GM18909 (cell line): ENCODE measurements at regions not wholly inside any gene's neighbourhood (a gene's known extent, or its start where the extent isn't known, plus 50 kb on each side); places are given as distances from the start of the nearest gene placed in this dataset.
"Not testable (repeated sequence)": the region's sequence is repeated elsewhere in the genome, so short reads cannot be mapped to it uniquely, and the experiment has no call there.

Experiments
- ATAC-seq: cut with Tn5 transposase; IDR thresholded peaks from one replicate; pipeline ENCODE4 v1.9.1; 2021; ENCODE audit warnings: mild to moderate bottlenecking; ENCODE audit not compliant: unreplicated experiment, poor library complexity

GRCh38 chrX:52261125-52261462 is 76.4 kb downstream of the MAGED4 start:
- no peak for ATAC-seq

- peak; percentile 99 for ATAC-seq
Measured at GRCh38 chrX:52261463-52262194, 76.9 kb downstream of the MAGED4 start.

- no peak for ATAC-seq
Measured at GRCh38 chrX:52262195-52262546, 77.5 kb downstream of the MAGED4 start.

DNA sequence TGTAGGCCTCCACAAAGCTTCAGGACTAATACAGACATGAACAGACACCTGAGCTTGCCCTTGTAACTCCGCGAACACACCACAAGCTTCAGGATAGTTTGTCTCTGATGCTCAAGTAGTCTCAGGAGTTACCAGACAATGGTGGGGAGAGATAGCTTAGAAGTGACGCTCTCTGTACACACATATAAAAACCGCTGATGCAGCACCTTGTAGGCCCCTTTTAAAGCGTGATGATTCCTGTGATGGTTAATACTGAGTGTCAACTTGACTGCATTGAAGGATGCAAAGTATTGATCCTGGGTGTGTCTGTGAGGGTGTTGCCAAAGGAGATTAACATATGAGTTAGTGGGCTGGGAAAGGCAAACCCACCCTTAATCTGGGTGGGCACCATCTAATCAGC is 78.7 kb downstream of the MAGED4 start:
- ATAC-seq, result no peak

DNA sequence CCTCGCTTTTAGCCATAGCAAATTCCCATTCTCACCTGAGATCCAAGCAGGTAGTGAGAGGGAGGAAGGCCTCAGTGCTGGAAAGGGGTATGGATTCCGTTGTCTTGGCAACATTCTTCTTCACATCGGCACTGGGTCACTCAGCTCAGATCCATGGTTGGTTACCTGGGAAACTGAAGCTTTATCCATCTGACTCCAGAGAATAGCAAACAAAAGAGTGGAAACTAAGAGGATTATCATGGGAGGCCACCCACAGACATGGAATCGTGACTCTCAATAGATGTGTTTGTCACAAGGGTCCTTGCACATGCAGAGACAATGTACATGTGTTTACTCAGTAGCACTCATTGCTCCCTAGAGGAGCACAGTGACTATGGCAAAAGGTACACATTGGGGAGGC is 81.0 kb downstream of the MAGED4 start:
- no peak for ATAC-seq

- ATAC-seq, result not testable (repeated sequence)
Measured at GRCh38 chrX:52268502-52268901, 83.8 kb downstream of the MAGED4 start.

DNA sequence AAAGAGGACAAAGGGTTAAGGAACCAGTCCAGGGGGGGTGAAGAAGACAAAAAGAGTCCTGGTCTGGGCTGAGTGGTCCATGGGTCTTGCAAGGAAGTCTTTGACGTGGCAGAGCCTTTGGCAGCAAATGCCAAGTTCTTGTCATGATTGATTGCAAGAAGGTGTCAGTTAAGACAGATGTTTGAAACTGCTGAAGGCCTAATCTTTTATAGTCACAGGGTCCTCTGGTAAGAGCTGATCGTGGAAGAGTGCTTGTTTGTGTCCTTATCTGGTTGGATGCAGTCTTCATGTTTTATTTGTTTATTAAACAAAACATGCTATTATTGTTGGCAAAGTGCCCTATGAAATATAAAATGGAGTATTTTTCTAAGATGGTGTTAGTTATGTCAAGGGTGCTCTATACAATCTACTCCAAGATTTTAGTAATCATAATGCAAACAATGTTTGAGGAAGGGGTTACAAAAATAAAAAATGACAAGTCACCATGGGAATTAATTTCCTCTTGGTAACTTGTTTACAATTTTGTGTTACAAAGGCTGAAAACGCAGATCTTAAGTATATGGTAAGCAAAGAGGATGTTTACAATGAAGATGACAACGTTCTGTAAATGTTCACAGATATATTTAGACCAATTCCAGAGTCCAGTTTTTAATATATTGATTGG is 85.9 kb downstream of the MAGED4 start:
- no peak for ATAC-seq

- no peak for ATAC-seq
Measured at GRCh38 chrX:52271206-52271605, 86.5 kb downstream of the MAGED4 start.

- ATAC-seq, result no peak
Measured at GRCh38 chrX:52277666-52278065, 91.2 kb upstream of the XAGE2 start.

DNA sequence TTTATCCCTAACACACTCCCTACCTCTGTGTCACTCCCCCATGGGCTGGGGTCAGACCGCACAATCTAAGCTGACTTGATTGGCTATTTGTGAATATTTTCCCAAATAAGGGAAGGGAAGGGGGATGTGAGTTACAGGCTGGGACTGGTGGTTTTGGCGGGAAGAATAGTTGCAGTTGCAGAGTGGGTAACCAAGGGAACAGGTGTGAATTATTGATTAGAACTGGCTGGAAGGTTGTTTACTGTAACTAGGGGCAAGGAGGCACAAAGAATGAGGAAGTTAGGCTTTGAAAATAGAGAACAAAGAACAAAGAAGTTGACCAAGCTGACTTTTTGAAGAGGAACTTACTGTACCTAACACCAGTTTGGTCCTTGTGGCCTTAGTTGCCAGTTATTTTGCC is 88.0 kb upstream of the XAGE2 start:
- ATAC-seq, result no peak

DNA sequence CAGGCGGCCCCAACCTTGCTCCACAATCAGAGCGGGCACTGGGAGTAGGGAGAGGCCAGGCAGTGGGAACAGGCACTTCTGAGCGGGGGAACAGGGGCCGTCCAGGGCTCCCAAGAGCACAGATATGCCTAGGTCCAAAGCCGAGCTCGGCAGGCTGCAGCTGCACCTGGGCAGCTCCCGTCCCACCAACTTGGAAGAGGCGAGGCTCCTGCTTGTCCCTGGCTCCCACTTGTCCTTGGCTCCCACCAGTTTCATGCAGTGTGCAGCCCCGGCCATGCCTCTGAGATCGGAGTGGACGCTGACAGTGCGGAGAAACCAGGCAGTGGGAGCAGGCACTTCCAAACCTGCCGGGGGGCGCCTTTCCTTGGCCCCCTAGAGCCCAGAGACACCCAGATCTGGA is 84.0 kb upstream of the XAGE2 start:
- no peak for ATAC-seq

DNA sequence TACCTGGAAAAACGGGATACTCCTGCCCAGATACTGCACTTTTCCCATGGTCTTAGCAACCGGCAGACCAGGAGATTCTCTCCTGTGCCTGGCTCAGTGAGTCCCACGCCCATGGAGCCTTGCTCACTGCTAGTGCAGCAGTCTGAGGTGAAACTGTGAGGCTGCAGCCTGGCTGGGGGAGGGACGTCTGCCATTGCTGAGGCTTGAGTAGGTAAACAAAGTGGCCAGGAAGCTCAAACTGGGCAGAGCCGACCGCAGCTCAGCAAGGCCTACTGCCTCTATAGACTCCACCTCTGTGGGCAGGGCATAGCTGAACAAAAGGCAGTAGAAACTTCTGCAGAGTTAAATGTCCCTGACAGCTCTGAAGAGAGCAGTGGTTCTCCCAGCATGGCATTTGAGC is 69.9 kb upstream of the XAGE2 start:
- ATAC-seq, result not testable (repeated sequence)

DNA sequence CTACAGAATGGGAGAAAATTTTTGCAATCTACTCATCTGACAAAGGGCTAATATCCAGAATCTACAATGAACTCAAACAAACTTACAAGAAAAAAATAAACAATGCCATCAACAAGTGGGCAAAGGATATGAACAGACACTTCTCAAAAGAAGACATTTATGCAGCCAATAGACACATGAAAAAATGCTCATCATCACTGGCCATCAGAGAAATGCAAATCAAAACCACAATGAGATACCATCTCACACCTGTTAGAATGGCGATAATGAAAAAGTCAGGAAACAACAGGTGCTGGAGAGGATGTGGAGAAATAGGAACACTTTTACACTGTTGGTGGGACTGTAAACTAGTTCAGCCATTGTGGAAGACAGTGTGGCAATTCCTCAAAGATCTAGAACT is 60.3 kb upstream of the XAGE2 start:
- not testable (repeated sequence) for ATAC-seq
